MCF 10A (cell line): ENCODE measurements at regions not wholly inside any gene's neighbourhood (a gene's known extent, or its start where the extent isn't known, plus 50 kb on each side); places are given as distances from the start of the nearest gene placed in this dataset.
"Not testable (repeated sequence)": the region's sequence is repeated elsewhere in the genome, so short reads cannot be mapped to it uniquely, and the experiment has no call there.

Source experiments
- BruUV-seq: library from RNA; stranded (reverse); fragments of 400-500 nt; replicated peaks from 2 replicates; lab custom pipeline; 2021; lab: Mats Ljungman, UMichigan
- CTCF ChIA-PET: fragments of 300-600 bp; sonication (Branson Sonifier 250); formaldehyde crosslinking; extraction: SDS; loops from one replicate; lab custom pipeline; 2021; ENCODE audit warnings: antibody characterized with exemption, inconsistent platforms; lab: Yijun Ruan, JAX
- POLR2A ChIA-PET: fragments of 300-600, 350-650 bp; sonication (Branson Sonifier 250); formaldehyde crosslinking; extraction: SDS; loops from one replicate; lab custom pipeline; 2020; ENCODE audit warnings: antibody characterized with exemption, inconsistent platforms; lab: Yijun Ruan, JAX
- DNase-seq: peaks from one replicate; pipeline ENCODE4 v3.0.0-alpha.2; 2018; ENCODE audit not compliant: unreplicated experiment
- H3K27ac Mint-ChIP-seq: one replicate; pipeline ENCODE4 v1.8.0; 2022; ENCODE audit warnings: mild to moderate bottlenecking, low read depth, mixed read lengths; ENCODE audit not compliant: unreplicated experiment
- H3K27me3 Mint-ChIP-seq: one replicate; pipeline ENCODE4 v1.8.0; 2022; ENCODE audit warnings: mixed read lengths; ENCODE audit not compliant: insufficient read depth, unreplicated experiment
- H3K36me3 Mint-ChIP-seq: one replicate; pipeline ENCODE4 v1.8.0; 2022; ENCODE audit warnings: mild to moderate bottlenecking, moderate library complexity, mixed read lengths; ENCODE audit not compliant: insufficient read depth, unreplicated experiment
- H3K4me1 Mint-ChIP-seq: one replicate; pipeline ENCODE4 v1.8.0; 2022; ENCODE audit warnings: mixed read lengths; ENCODE audit not compliant: insufficient read depth, unreplicated experiment
- H3K4me3 Mint-ChIP-seq: one replicate; pipeline ENCODE4 v1.8.0; 2022; ENCODE audit warnings: mild to moderate bottlenecking, moderate library complexity, mixed read lengths; ENCODE audit not compliant: unreplicated experiment
- H3K9me3 Mint-ChIP-seq: one replicate; pipeline ENCODE4 v1.8.0; 2022; ENCODE audit warnings: mixed read lengths; ENCODE audit not compliant: unreplicated experiment
- intact Hi-C: fragments of 100-400 bp; cut with micrococcal nuclease; formaldehyde crosslinking; loops from 2 replicates; pipeline ENCODE4 v1.14.1; 2022
- TF ChIP-seq, protein P1 (sequence below): fragments of 200-600 bp; IDR thresholded peaks from one replicate; pipeline ENCODE4 v1.8.0; 2022; ENCODE audit warnings: antibody characterized with exemption, mild to moderate bottlenecking; ENCODE audit not compliant: unreplicated experiment

DNA sequence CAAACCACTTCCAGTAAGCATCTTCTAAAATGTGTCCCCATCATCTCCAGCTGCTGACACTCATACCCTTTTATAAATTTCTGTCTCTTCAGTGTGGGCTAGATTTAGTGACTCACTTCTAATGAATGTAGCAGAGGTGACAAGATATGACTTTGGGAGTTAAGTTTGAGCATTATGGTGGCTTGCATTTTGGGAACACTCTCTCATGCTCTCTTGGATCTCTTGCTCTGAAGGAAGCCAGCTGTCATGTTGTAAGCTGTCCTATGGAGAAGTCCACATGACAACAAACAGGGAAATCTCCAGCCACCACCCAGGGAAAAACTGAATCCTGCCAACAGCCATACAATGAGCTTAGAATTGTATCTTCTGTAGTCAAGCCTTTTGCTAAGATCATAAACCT is 691.3 kb upstream of the PCDH7 start:
- H3K9me3 Mint-ChIP-seq = no peaks in the 10 kb centered on the region
- no peak overlapping the region for H3K27ac Mint-ChIP-seq
- no peaks in the 10 kb centered on the region for H3K36me3 Mint-ChIP-seq
- no TSS peak for BruUV-seq
- TF ChIP-seq, protein P1, sequence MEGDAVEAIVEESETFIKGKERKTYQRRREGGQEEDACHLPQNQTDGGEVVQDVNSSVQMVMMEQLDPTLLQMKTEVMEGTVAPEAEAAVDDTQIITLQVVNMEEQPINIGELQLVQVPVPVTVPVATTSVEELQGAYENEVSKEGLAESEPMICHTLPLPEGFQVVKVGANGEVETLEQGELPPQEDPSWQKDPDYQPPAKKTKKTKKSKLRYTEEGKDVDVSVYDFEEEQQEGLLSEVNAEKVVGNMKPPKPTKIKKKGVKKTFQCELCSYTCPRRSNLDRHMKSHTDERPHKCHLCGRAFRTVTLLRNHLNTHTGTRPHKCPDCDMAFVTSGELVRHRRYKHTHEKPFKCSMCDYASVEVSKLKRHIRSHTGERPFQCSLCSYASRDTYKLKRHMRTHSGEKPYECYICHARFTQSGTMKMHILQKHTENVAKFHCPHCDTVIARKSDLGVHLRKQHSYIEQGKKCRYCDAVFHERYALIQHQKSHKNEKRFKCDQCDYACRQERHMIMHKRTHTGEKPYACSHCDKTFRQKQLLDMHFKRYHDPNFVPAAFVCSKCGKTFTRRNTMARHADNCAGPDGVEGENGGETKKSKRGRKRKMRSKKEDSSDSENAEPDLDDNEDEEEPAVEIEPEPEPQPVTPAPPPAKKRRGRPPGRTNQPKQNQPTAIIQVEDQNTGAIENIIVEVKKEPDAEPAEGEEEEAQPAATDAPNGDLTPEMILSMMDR = no peak
- CTCF ChIA-PET = no interaction called here
- POLR2A ChIA-PET = no interaction called here
- peaks cover 6% of the 10 kb centered on the region for H3K4me1 Mint-ChIP-seq
- no peak for DNase-seq
- H3K27me3 Mint-ChIP-seq = no peaks in the 10 kb centered on the region
- intact Hi-C loops = no loop called here
- no peak overlapping the region for H3K4me3 Mint-ChIP-seq

DNA sequence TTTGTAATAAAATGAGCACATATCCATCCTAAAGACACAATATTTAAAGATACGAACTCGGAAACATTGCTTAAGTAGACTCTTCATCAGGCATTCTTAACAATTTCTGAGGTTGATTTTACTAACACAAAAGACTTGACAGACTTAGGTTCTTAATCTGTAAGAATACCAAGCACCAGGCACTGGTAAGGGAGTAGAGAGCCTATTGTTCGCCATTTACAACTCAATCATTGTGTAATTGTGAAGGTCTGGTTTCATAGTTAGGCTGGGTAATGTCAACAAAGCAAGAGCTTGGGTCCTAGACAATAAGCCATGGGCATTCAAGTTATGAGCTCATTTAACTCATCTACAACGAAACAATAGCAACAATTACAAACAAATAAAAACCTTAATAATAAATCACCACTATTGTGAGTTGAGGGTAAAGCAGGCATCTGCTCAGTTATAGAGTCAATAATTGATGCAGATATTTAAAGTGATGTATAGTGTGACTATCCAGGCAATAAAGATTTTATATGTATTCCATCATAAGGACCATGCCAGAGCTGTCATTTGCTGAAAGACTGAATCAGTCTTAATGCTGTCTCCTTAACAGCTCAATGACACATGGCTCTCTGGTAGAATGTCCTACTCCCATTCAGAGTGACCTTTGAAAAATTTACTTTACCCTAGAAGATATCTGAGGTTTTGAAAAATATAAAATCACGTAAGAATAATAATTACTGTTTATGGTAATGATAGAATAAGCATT is 664.0 kb upstream of the PCDH7 start:
- no peak overlapping the region for H3K27ac Mint-ChIP-seq

DNA sequence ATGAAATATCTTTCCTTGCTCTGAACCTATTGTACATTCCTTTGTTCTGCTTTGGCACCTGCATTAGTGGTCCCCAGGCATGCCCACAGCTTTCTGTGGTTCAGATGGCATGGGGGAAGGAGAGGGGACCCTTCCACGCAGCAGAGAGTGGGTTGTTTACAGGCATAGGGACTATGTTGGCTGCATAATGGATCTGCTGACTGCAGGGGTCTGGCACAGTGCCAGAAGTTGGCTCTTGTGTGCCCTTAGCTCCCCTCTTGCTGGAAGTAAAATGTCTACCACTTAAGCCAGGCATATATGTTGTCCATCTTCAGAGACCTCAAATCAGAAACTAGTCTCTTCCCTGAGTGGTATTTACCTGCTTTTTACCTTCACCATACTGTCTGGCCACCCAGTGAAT is 651.9 kb upstream of the PCDH7 start:
- no peaks in the 10 kb centered on the region for H3K36me3 Mint-ChIP-seq
- TF ChIP-seq, protein P1 = no peak
- no peaks in the 10 kb centered on the region for H3K9me3 Mint-ChIP-seq
- DNase-seq = no peak
- POLR2A ChIA-PET = interaction anchor here (0.7 kb wide), 1 partner anchor 9 kb away, joined by 3 read pairs; no protein-coding TSS in a partner anchor
- no peak overlapping the region for H3K4me3 Mint-ChIP-seq
- intact Hi-C loops = no loop called here
- no peak overlapping the region for H3K27ac Mint-ChIP-seq
- CTCF ChIA-PET = no interaction called here
- H3K4me1 Mint-ChIP-seq = peaks cover 13% of the 10 kb centered on the region
- no peaks in the 10 kb centered on the region for H3K27me3 Mint-ChIP-seq
- no TSS peak for BruUV-seq

More for the DNA sequence above, 664.0 kb upstream of the PCDH7 start:
- peaks cover 8% of the 10 kb centered on the region for H3K9me3 Mint-ChIP-seq
- CTCF ChIA-PET = interaction anchor here (0.6 kb wide), 2 partner anchors 8 to 40 kb away, joined by 3 read pairs; no protein-coding TSS in a partner anchor
- POLR2A ChIA-PET = no interaction called here
- intact Hi-C loops = no loop called here
- no peaks in the 10 kb centered on the region for H3K36me3 Mint-ChIP-seq
- no TSS peak for BruUV-seq
- H3K4me3 Mint-ChIP-seq = no peak overlapping the region
- DNase-seq = no peak
- TF ChIP-seq, protein P1 = no peak
- no peaks in the 10 kb centered on the region for H3K27me3 Mint-ChIP-seq
- no peaks in the 10 kb centered on the region for H3K4me1 Mint-ChIP-seq

DNA sequence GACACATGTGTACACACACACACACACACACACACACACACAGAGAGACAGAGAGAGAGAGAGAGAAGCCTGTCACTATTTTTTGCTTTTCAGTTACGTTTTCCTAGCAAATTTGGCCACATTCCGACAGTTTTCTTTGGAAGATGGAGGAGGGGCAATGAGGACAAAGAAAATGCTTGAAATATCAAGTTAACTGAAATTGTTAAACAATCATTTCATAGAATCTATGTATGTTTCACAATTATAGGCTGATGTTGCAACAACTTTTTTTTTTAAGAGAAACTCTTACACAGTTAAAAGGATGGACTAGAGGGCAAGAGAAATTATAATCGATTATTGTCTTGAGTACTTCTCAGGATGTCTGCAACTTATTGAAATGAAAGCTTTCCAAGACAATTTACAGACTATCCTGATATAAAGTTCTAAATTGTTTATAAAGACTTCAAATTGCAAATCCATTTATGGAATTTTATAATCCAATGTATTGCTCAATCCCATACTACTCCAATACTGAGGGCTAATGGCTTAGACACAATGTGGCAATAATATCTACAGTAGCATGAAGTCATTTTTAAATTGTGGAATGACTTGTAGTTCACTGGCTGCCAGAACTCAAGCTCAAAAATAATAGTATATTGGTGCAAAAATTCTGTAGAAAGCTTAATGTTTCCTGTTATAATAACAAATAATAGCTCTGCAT is 647.0 kb upstream of the PCDH7 start:
- Mint-ChIP-seq H3K9me3 (no peaks in the 10 kb centered on the region), H3K4me3 (no peak overlapping the region), H3K36me3 (no peaks in the 10 kb centered on the region), H3K4me1 (peaks cover 8% of the 10 kb centered on the region), H3K27ac (no peak overlapping the region), H3K27me3 (no peaks in the 10 kb centered on the region)
- TF ChIP-seq, protein P1 = no peak
- no TSS peak for BruUV-seq
- ChIA-PET POLR2A (no interaction called here), CTCF (no interaction called here)
- peak; percentile 43 for DNase-seq
- intact Hi-C loops = loop anchor here (5.0 kb wide), 1 partner anchor 991 kb away; no protein-coding TSS in a partner anchor

DNA sequence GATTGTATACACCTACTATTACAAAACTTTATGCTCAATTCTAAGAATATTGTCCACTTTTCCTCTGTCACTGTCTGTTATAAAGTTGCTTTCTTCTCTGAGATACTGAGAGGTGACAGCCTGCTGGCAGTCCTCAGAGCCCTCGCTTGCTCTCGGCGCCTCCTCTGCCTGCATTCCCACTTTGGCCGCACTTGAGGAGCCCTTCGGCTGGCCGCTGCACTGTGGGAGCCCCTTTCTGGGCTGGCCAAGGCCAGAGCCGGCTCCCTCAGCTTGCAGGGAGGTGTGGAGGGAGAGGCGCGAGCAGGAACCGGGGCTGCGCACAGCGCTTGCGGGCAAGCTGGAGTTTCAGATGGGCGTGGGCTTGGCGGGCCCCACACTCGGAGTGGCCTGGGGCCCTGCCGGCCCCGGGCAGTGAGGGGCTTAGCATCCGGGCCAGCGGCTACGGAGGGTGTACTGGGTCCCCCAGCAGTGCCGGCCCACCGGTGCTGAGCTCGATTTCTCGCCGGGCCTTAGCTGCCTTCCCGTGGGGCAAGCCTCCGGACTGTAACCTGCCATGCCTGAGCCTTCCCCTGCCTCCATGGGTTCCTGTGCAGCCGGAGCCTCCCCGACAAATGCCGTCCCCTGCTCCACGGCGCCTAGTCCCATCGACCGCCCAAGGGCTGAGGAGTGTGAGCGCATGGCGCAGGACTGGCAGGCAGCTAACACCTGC is 627.6 kb upstream of the PCDH7 start:
- BruUV-seq, H3K27me3 Mint-ChIP-seq: not testable (repeated sequence)

More for the DNA sequence above, 627.6 kb upstream of the PCDH7 start:
- H3K4me1 Mint-ChIP-seq, H3K4me3 Mint-ChIP-seq, H3K36me3 Mint-ChIP-seq, H3K9me3 Mint-ChIP-seq, CTCF ChIA-PET, H3K27ac Mint-ChIP-seq, intact Hi-C loops, DNase-seq, POLR2A ChIA-PET: not testable (repeated sequence)
